GM23338 (cell line): ENCODE measurements at regions not wholly inside any gene's neighbourhood (a gene's known extent, or its start where the extent isn't known, plus 50 kb on each side); places are given as distances from the start of the nearest gene placed in this dataset.

Source experiments
- EZH2 ChIP-seq: fragments of 200-600 bp; sonication (generic); IDR thresholded peaks from one replicate; pipeline ENCODE4 v1.8.0; 2017; ENCODE audit warnings: antibody characterized with exemption, mild to moderate bottlenecking, low read depth; ENCODE audit not compliant: unreplicated experiment
- EZH2phosphoT487 ChIP-seq: fragments of 200-600 bp; sonication (generic); IDR thresholded peaks from one replicate; pipeline ENCODE4 v1.8.1; 2018; ENCODE audit warnings: antibody characterized with exemption; ENCODE audit not compliant: unreplicated experiment
- POLR2AphosphoS5 ChIP-seq: IDR thresholded peaks from 2 replicates; pipeline ENCODE4 v1.6.1; 2016; ENCODE audit warnings: antibody characterized with exemption, low read depth
- ZNF114 ChIP-seq: fragments of 250-450 bp; sonication (Bioruptor Pico); IDR thresholded peaks from 2 replicates; pipeline ENCODE4 v1.5.0; 2020; ENCODE audit warnings: mild to moderate bottlenecking, moderate library complexity
- TF ChIP-seq, protein P1 (sequence below), 2 experiments: fragments of 200-600 bp in 1 of 2; sonication (generic) in 1 of 2; conservative IDR thresholded peaks; 2 replicates each; pipeline versions ENCODE4 v1.5.1 to v1.6.1; 2016 to 2017; ENCODE audit warnings: antibody characterized with exemption in 2 of 2, low read depth in 2 of 2, mild to moderate bottlenecking in 2 of 2, moderate library complexity in 1 of 2
- TF ChIP-seq, protein P2 (sequence below): IDR thresholded peaks from one replicate; pipeline ENCODE4 v1.6.1; 2018; ENCODE audit warnings: antibody characterized with exemption; ENCODE audit not compliant: unreplicated experiment
- TF ChIP-seq, protein P3 (sequence below): IDR thresholded peaks from 2 replicates; pipeline ENCODE4 v1.6.1; 2016; ENCODE audit warnings: antibody characterized with exemption

DNA sequence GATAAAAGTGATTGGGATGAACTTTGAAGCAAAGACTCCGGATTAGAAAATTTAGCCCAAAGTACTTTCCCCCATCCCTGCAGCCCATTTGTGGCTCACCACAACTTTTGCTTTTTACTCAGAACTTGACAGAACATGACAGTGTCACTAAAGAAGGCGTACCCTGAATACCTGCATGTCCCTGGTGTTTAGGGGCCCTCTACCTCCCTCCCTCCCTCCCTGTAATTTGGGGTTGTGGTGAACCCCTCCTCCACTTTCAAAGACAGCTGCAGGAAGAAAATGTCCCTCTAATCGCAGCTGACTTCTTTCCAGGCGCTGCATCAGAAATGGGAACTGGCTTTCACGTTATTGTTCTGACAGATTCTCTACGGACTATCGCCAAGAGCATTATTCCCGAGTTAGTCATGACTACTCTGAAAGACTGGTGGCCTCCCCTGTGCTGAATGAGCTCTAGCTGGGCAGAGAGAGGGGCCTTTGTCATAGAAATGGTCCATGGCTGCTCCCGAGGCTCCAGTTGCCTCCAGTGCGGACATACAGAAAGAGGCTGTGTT, 93.2 kb upstream of the ARHGEF3 start:
- no peak for TF ChIP-seq POLR2AphosphoS5
- TF ChIP-seq, protein P1, sequence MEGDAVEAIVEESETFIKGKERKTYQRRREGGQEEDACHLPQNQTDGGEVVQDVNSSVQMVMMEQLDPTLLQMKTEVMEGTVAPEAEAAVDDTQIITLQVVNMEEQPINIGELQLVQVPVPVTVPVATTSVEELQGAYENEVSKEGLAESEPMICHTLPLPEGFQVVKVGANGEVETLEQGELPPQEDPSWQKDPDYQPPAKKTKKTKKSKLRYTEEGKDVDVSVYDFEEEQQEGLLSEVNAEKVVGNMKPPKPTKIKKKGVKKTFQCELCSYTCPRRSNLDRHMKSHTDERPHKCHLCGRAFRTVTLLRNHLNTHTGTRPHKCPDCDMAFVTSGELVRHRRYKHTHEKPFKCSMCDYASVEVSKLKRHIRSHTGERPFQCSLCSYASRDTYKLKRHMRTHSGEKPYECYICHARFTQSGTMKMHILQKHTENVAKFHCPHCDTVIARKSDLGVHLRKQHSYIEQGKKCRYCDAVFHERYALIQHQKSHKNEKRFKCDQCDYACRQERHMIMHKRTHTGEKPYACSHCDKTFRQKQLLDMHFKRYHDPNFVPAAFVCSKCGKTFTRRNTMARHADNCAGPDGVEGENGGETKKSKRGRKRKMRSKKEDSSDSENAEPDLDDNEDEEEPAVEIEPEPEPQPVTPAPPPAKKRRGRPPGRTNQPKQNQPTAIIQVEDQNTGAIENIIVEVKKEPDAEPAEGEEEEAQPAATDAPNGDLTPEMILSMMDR (conservative IDR thresholded peaks at IDR 0.05; ENCODE audit: low read depth in 2 of 2), result no peak
- no peak for TF ChIP-seq EZH2
- TF ChIP-seq EZH2phosphoT487, result no peak
- TF ChIP-seq, protein P2, sequence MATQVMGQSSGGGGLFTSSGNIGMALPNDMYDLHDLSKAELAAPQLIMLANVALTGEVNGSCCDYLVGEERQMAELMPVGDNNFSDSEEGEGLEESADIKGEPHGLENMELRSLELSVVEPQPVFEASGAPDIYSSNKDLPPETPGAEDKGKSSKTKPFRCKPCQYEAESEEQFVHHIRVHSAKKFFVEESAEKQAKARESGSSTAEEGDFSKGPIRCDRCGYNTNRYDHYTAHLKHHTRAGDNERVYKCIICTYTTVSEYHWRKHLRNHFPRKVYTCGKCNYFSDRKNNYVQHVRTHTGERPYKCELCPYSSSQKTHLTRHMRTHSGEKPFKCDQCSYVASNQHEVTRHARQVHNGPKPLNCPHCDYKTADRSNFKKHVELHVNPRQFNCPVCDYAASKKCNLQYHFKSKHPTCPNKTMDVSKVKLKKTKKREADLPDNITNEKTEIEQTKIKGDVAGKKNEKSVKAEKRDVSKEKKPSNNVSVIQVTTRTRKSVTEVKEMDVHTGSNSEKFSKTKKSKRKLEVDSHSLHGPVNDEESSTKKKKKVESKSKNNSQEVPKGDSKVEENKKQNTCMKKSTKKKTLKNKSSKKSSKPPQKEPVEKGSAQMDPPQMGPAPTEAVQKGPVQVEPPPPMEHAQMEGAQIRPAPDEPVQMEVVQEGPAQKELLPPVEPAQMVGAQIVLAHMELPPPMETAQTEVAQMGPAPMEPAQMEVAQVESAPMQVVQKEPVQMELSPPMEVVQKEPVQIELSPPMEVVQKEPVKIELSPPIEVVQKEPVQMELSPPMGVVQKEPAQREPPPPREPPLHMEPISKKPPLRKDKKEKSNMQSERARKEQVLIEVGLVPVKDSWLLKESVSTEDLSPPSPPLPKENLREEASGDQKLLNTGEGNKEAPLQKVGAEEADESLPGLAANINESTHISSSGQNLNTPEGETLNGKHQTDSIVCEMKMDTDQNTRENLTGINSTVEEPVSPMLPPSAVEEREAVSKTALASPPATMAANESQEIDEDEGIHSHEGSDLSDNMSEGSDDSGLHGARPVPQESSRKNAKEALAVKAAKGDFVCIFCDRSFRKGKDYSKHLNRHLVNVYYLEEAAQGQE, result no peak
- TF ChIP-seq, protein P3, sequence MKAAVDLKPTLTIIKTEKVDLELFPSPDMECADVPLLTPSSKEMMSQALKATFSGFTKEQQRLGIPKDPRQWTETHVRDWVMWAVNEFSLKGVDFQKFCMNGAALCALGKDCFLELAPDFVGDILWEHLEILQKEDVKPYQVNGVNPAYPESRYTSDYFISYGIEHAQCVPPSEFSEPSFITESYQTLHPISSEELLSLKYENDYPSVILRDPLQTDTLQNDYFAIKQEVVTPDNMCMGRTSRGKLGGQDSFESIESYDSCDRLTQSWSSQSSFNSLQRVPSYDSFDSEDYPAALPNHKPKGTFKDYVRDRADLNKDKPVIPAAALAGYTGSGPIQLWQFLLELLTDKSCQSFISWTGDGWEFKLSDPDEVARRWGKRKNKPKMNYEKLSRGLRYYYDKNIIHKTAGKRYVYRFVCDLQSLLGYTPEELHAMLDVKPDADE, result no peak
- no peak for TF ChIP-seq ZNF114
